GM23248 (cell line): ENCODE measurements at regions not wholly inside any gene's neighbourhood (a gene's known extent, or its start where the extent isn't known, plus 50 kb on each side); places are given as distances from the start of the nearest gene placed in this dataset.
"Not testable (repeated sequence)": the region's sequence is repeated elsewhere in the genome, so short reads cannot be mapped to it uniquely, and the experiment has no call there.

Source experiments
- DNase-seq: peaks from one replicate; pipeline ENCODE4 v3.0.0-alpha.2; 2015
- H2AFZ ChIP-seq: fragments of 200-600 bp; sonication (generic); 2 replicates; pipeline ENCODE4 v1.6.1; 2016; ENCODE audit warnings: antibody characterized with exemption
- H3F3A ChIP-seq: fragments of 200-600 bp; sonication (generic); 2 replicates; pipeline ENCODE4 v1.6.1; 2016; ENCODE audit warnings: mild to moderate bottlenecking, antibody characterized with exemption, mixed run types; ENCODE audit not compliant: insufficient read depth
- H3K27ac ChIP-seq: fragments of 200-600 bp; sonication (generic); 2 replicates; pipeline ENCODE4 v1.5.1; 2016; ENCODE audit warnings: mild to moderate bottlenecking
- H3K27me3 ChIP-seq: fragments of 200-600 bp; sonication (generic); replicated peaks from 2 replicates; pipeline ENCODE4 v1.6.1; 2016; ENCODE audit warnings: mild to moderate bottlenecking; ENCODE audit not compliant: insufficient read depth
- H3K36me3 ChIP-seq: fragments of 200-600 bp; sonication (generic); 2 replicates; pipeline ENCODE4 v1.6.1; 2016; ENCODE audit warnings: low read depth, mild to moderate bottlenecking
- H3K4me1 ChIP-seq: fragments of 200-600 bp; sonication (generic); 2 replicates; pipeline ENCODE4 v1.6.1; 2016; ENCODE audit warnings: mild to moderate bottlenecking; ENCODE audit not compliant: insufficient read depth
- H3K4me2 ChIP-seq: fragments of 200-600 bp; sonication (generic); one replicate; pipeline ENCODE4 v1.6.1; 2016; ENCODE audit warnings: mild to moderate bottlenecking; ENCODE audit not compliant: unreplicated experiment
- H3K4me3 ChIP-seq: fragments of 200-600 bp; sonication (generic); 2 replicates; pipeline ENCODE4 v1.5.1; 2016; ENCODE audit warnings: mild to moderate bottlenecking
- H3K79me2 ChIP-seq: fragments of 200-600 bp; sonication (generic); 2 replicates; pipeline ENCODE4 v1.6.1; 2016; ENCODE audit warnings: mild to moderate bottlenecking; ENCODE audit not compliant: insufficient read depth
- H3K9ac ChIP-seq: fragments of 200-600 bp; sonication (generic); 2 replicates; pipeline ENCODE4 v1.6.1; 2016; ENCODE audit warnings: mild to moderate bottlenecking
- H3K9me2 ChIP-seq: fragments of 200-600 bp; sonication (generic); 2 replicates; pipeline ENCODE4 v1.6.1; 2016; ENCODE audit warnings: mixed run types, mild to moderate bottlenecking, moderate library complexity; ENCODE audit not compliant: insufficient read depth
- H3K9me3 ChIP-seq: fragments of 200-600 bp; sonication (generic); one replicate; pipeline ENCODE4 v1.6.1; 2017; ENCODE audit warnings: low read depth
- H4K20me1 ChIP-seq: fragments of 200-600 bp; sonication (generic); 2 replicates; pipeline ENCODE4 v1.6.0; 2016; ENCODE audit not compliant: insufficient read depth
- WGBS, 2 experiments: methylation state at CpG; one replicate each; pipeline ENCODE4 v1.1.6; 2015 to 2017; ENCODE audit warnings: low lambda C conversion rate in 2 of 2, low coverage in 1 of 2; ENCODE audit errors: missing lambda C conversion rate in 2 of 2; 5-methylcytosine and 5-hydroxymethylcytosine counted together
- in situ Hi-C: fragments of 300-500 bp; cut with MboI; formaldehyde crosslinking; loops from 2 replicates; pipeline ENCODE4 v1.15.0; 2020

DNA sequence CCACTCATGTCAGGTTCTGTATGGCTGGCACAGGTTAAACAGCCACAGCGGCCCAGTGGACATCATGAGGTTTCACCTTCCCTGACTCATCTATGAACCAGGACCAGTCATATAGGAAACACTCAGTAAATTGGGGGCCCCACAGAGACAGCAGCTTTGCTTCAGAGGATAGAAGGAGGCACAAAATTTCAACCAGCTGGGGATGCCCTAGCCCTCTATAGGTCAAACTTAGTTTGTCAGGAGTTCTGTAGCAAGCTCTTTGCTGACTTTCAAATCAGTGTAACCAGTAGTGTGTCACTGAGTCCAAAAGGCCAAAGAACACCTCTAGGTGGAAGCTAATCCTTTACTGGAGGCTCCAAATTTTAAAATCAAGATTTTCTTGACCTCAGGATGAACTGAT is 4157.8 kb upstream of the TPTE start:
- H3K27me3 ChIP-seq, H3K79me2 ChIP-seq, H4K20me1 ChIP-seq, H3F3A ChIP-seq, H3K9me3 ChIP-seq, H3K36me3 ChIP-seq, DNase-seq, in situ Hi-C loops, H3K27ac ChIP-seq, H3K4me1 ChIP-seq, H3K4me2 ChIP-seq, H3K9ac ChIP-seq, H3K4me3 ChIP-seq, H3K9me2 ChIP-seq, H2AFZ ChIP-seq: not testable (repeated sequence)
- no CpG with 5 or more reads among the region's 1 CpG for WGBS, 2 experiments

DNA sequence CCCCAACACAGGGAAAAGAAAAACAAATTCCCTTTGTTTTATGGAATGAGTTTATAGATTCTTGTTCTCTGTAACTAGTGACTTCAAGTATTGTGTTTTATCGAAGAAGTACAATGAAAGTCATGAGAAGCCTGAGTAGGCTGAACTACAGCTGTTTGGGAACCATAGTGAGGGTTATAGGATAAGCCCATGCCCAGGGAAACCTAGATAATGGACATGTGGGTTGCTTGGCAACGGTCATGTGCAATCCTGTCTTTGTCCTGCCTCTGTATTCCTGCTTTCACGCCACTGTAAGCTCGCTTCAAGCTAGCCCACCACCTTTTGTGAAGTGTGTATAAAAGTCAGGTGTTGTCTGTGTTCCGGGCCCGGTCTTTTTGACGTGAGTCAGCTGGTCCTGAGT is 4152.6 kb upstream of the TPTE start:
- H4K20me1 ChIP-seq, DNase-seq, H3K9ac ChIP-seq, H3K9me2 ChIP-seq, H3K4me3 ChIP-seq, H3K9me3 ChIP-seq, H3K79me2 ChIP-seq, H3K36me3 ChIP-seq, H3K27ac ChIP-seq, H3K27me3 ChIP-seq, in situ Hi-C loops, H3K4me1 ChIP-seq, H2AFZ ChIP-seq, H3F3A ChIP-seq: not testable (repeated sequence)
- 8 to 14% methylated on average over 4 to 5 of the region's 7 CpGs for WGBS, 2 experiments
- H3K4me2 ChIP-seq: peak overlapping the region; percentile 69

DNA sequence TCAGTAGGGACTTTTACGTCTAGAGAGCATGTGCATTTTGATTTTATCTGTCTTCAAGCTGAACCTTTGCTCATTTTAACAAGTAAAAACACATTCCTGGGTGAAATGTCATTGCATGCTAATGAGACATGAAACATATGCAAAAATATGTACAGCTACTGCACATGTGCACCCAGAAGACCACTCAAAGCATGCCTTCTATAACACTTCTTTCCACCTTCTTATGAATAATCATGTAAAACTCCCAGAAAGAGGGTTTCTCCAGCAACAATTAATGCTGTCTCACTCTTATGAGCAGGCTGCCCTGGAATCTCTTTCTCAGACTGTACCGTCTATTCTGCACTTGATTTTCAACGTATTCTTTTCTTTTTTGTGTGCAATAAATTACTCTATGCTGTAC is 4148.1 kb upstream of the TPTE start:
- DNase-seq, H3K4me1 ChIP-seq, H3F3A ChIP-seq, H3K79me2 ChIP-seq, H4K20me1 ChIP-seq, H3K36me3 ChIP-seq, in situ Hi-C loops, H3K9me2 ChIP-seq, H3K9me3 ChIP-seq, H3K9ac ChIP-seq, H3K27me3 ChIP-seq, H3K27ac ChIP-seq: not testable (repeated sequence)
- Histone ChIP-seq H3K4me3 (0 out of 2 replicates have a peak overlapping the region, but pooled peaks have one; percentile 14), H2AFZ (peak overlapping the region; percentile 24; the same call in 1 of the 2 replicates), H3K4me2 (peak overlapping the region; percentile 31)
- 0 to 17% methylated on average over 1 of the region's 3 CpGs for WGBS, 2 experiments

DNA sequence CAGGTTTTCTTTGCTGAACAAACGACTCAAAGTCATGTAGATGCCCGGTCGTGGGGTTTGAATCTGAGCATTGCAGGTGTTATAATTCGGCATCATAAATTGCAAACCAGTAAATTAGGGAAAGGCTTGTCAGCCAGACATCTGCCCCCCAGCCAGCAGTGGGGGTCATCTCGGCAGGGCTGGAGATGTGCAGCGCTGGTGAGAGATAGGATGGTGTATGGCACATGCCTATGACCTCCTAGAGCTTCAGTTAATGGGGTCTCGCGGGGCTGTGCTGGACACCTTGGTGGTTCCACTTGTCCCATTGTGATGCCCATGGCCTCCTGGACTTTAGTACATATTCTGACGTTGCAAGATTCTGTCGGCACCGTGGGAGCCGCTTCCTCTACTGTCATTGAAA is 4147.2 kb upstream of the TPTE start:
- DNase-seq, in situ Hi-C loops, H3K36me3 ChIP-seq, H4K20me1 ChIP-seq, H3K9ac ChIP-seq, H3K9me2 ChIP-seq, H3K9me3 ChIP-seq, H3K27me3 ChIP-seq, H3K4me3 ChIP-seq, H3K4me1 ChIP-seq, H3K79me2 ChIP-seq, H3K27ac ChIP-seq, H3F3A ChIP-seq: not testable (repeated sequence)
- peak overlapping the region; percentile 22 for H3K4me2 ChIP-seq
- peak overlapping the region; percentile 56 for H2AFZ ChIP-seq
- WGBS, 2 experiments: 14 to 19% methylated on average over 12 of the region's 12 CpGs

DNA sequence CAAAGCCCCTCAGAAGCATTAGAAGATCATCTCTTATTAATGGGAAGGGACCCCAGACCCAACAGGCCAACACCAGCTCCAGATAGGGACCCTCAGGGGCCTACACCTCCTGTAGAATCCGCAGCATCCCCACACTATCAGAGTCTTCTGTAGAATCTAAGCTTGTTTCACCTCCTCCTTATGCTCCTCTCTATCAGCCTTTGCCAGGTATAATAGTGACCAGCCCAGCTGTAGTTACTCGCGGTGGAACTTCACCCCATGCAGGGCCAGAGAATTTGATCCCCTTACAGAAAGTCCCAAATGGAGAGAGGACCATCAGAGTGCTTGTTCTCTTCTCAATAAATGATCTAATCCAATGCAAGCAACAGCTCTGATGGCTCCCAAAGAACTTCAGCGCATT is 4146.5 kb upstream of the TPTE start:
- H3F3A ChIP-seq, H3K9ac ChIP-seq, H3K36me3 ChIP-seq, H3K27ac ChIP-seq, H2AFZ ChIP-seq, H3K4me3 ChIP-seq, H4K20me1 ChIP-seq, H3K9me3 ChIP-seq, H3K9me2 ChIP-seq, in situ Hi-C loops, H3K4me1 ChIP-seq, H3K4me2 ChIP-seq, H3K79me2 ChIP-seq, H3K27me3 ChIP-seq: not testable (repeated sequence)
- WGBS, 2 experiments: 34 to 35% methylated on average over 4 of the region's 4 CpGs
- DNase-seq: peak; percentile 0

DNA sequence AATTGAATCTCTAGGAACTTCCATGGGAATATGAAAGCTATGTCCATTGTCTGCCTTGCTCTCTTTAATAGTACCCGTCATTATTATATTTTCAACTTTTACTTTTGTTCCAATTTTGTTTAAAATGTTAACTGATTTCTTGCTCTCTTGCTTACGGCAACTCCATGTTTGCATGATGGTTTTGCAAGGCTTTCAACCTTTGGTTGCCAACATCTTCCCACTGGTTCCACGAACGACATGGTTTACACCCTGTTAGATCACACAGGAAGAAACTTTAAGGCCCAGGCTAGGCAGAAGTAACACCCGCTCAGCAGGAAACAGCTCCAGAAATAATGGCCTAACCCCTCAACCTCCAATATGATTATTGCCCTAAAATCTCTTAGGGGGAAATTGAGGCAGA is 4145.6 kb upstream of the TPTE start:
- H3K27ac ChIP-seq, H3K9me3 ChIP-seq, H3K4me1 ChIP-seq, H3K9me2 ChIP-seq, in situ Hi-C loops, H4K20me1 ChIP-seq, H3K4me2 ChIP-seq, H3K79me2 ChIP-seq, H3K36me3 ChIP-seq, H2AFZ ChIP-seq, H3F3A ChIP-seq, H3K4me3 ChIP-seq, H3K9ac ChIP-seq, DNase-seq, H3K27me3 ChIP-seq: not testable (repeated sequence)
- WGBS, 2 experiments: 24 to 34% methylated on average over 5 of the region's 5 CpGs

DNA sequence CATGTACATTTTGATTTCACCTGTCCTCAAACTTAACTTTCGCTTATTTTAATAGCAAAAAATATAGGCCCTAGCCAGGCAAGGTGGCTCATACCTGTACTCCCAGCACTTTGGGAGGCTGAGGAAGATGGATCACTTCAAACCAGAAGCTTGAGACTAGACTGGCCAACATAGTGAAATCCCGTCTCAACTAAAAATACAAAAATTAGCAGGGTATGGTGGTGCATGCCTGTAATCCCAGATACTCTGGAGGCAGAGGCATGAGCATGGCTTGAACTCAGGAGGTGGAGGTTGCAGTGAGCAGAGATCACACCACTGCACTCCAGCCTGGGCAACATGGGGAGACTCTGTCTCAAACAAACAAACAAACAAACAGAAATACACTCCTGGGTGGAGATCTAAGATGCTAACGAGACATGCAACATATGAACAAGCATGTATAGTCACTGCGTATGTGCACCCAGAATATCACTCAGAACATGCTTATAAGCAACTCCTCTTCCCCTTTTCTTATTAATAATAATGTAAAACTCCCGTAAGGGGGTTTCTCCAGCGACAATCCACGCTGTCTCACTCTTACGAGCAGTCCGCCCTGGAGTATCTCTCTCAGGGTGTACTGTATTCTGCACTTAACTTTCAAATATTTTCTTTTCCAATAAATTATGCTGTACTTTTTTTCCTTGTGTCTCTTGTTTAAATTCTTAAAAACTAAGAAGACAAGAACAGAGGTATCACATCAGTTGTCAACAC is 4144.9 kb upstream of the TPTE start:
- H3K27ac ChIP-seq, DNase-seq, H3K4me3 ChIP-seq, in situ Hi-C loops, H3K4me1 ChIP-seq, H3K9ac ChIP-seq, H3K79me2 ChIP-seq, H2AFZ ChIP-seq, H3K9me3 ChIP-seq, H3F3A ChIP-seq, H3K36me3 ChIP-seq, H4K20me1 ChIP-seq, H3K9me2 ChIP-seq, H3K4me2 ChIP-seq, H3K27me3 ChIP-seq: not testable (repeated sequence)
- 31 to 36% methylated on average over 9 of the region's 9 CpGs for WGBS, 2 experiments
